ENCODE measurements at regions not wholly inside any gene's neighbourhood (a gene's known extent, or its start where the extent isn't known, plus 50 kb on each side); places are given as distances from the start of the nearest gene placed in this dataset.

DNA sequence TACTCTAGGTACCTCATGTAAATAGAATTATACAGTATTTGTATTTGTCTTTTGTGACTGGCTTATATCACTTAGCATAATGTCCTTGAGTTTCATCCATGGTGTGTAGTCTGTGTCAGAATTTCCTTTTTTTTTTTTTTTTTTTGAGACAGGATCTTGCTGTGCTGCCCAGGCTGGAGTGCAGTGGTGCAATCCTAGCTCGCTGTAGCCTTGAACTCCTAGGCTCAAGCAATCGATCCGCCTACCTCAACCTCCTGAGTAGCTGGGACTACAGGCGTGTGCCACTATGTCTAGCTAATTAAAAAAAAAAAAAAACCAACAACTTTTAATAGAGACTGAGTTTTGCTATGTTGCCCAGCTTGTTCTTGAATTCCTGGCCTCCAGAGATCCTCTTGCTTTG, 89.8 kb upstream of the PODXL start:
- TF ChIP-seq, protein P1, sequence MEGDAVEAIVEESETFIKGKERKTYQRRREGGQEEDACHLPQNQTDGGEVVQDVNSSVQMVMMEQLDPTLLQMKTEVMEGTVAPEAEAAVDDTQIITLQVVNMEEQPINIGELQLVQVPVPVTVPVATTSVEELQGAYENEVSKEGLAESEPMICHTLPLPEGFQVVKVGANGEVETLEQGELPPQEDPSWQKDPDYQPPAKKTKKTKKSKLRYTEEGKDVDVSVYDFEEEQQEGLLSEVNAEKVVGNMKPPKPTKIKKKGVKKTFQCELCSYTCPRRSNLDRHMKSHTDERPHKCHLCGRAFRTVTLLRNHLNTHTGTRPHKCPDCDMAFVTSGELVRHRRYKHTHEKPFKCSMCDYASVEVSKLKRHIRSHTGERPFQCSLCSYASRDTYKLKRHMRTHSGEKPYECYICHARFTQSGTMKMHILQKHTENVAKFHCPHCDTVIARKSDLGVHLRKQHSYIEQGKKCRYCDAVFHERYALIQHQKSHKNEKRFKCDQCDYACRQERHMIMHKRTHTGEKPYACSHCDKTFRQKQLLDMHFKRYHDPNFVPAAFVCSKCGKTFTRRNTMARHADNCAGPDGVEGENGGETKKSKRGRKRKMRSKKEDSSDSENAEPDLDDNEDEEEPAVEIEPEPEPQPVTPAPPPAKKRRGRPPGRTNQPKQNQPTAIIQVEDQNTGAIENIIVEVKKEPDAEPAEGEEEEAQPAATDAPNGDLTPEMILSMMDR (conservative IDR thresholded peaks at IDR 0.05): no peak
- TF ChIP-seq EZH2 (IDR thresholded peaks at IDR 0.05; ENCODE audit: low read depth): no peak
- intact Hi-C loops (cut with micrococcal nuclease; ENCODE audit: unreplicated experiment): no loop called here
- H3K4me1 ChIP-seq (replicated peaks; ENCODE audit: insufficient read depth): peaks cover 12% of the 10 kb centered on the region
- no peak overlapping the region for H2AFZ ChIP-seq
- no peaks in the 10 kb centered on the region for H3K36me3 ChIP-seq (ENCODE audit: low read depth)
- no peaks in the 10 kb centered on the region for H3K79me2 ChIP-seq (ENCODE audit: low read depth)
- H3K27me3 ChIP-seq (ENCODE audit: insufficient read depth, low read depth): no peaks in the 10 kb centered on the region
- no peaks in the 10 kb centered on the region for H3K9me3 ChIP-seq (ENCODE audit: insufficient read depth, low read depth)
- H3K9me2 ChIP-seq (ENCODE audit: insufficient read depth): no peaks in the 10 kb centered on the region
- no peak for DNase-seq
- no peaks in the 10 kb centered on the region for H4K20me1 ChIP-seq (ENCODE audit: insufficient read depth)
- POLR2A ChIA-PET (ENCODE audit: unreplicated experiment): no interaction called here
- BruUV-seq (replicated peaks): no TSS peak
- no peak overlapping the region for H3K4me2 ChIP-seq
- H3K27ac ChIP-seq: no peak overlapping the region
- CTCF ChIA-PET: interaction anchor here (0.6 kb wide), 1 partner anchor 12 kb away, joined by 5 read pairs; no protein-coding TSS in a partner anchor
- no peak overlapping the region for H3K4me3 ChIP-seq
- H3F3A ChIP-seq (ENCODE audit: insufficient read depth, low read depth): peaks cover 14% of the 10 kb centered on the region

DNA sequence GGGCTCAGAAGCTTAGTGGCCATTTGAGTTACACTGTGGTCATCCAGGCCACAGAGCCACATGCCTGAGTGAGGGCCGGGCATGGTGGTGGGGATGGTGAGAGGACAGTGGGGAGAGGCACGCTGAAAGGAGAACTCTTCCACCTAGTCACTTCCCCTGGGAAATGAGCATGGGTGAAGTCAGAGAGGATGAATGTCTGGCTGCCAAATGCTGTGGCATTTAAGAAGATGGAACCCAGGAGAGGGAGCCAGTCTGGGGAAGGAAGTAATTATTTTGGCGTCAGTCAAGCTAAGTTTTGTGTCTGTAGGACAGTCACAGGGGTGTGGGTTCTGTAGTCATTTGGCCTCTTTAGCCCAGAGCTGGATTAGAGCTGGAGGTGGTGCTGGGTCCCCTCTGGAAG, 86.0 kb upstream of the PODXL start:
- Histone ChIP-seq H3K9me3 (ENCODE audit: insufficient read depth, low read depth) (no peaks in the 10 kb centered on the region), H4K20me1 (ENCODE audit: insufficient read depth) (no peaks in the 10 kb centered on the region), H3K27ac (no peak overlapping the region), H3K36me3 (ENCODE audit: low read depth) (no peaks in the 10 kb centered on the region), H3K4me3 (no peak overlapping the region), H3F3A (ENCODE audit: insufficient read depth, low read depth) (peaks cover 21% of the 10 kb centered on the region), H2AFZ (no peak overlapping the region), H3K4me2 (no peak overlapping the region), H3K27me3 (ENCODE audit: insufficient read depth, low read depth) (no peaks in the 10 kb centered on the region), H3K4me1 (replicated peaks; ENCODE audit: insufficient read depth) (peaks cover 27% of the 10 kb centered on the region), H3K9me2 (ENCODE audit: insufficient read depth) (no peaks in the 10 kb centered on the region), H3K79me2 (ENCODE audit: low read depth) (no peaks in the 10 kb centered on the region)
- no TSS peak for BruUV-seq (replicated peaks)
- ChIA-PET POLR2A (ENCODE audit: unreplicated experiment) (no interaction called here), CTCF (no interaction called here)
- intact Hi-C loops (cut with micrococcal nuclease; ENCODE audit: unreplicated experiment): no loop called here
- DNase-seq: no peak
- TF ChIP-seq, protein P1 (conservative IDR thresholded peaks at IDR 0.05): no peak
- TF ChIP-seq EZH2 (IDR thresholded peaks at IDR 0.05; ENCODE audit: low read depth): no peak

DNA sequence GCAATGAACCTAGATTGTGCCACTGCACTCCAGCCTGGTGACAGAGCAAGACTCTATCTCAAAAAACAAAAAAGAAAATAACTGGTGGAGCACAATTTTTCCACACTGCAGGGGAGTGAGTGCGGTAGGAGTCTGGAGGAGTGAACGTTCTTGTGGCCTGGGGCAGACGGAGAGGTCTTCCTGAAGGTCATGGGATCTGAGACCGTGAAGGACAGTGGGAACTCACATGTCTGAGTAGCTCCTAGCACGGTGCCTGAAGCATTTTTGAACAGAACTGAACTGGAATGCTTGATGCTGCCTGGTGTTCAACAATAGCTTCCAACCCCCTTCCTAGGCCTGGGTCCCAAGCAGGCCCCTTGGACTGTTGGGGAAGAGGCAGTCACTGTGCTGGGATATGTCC, 84.3 kb upstream of the PODXL start:
- Histone ChIP-seq H3K27ac (no peak overlapping the region), H3K27me3 (ENCODE audit: insufficient read depth, low read depth) (no peaks in the 10 kb centered on the region), H3K79me2 (ENCODE audit: low read depth) (no peaks in the 10 kb centered on the region), H3K4me2 (no peak overlapping the region), H3K4me1 (replicated peaks; ENCODE audit: insufficient read depth) (peaks cover 27% of the 10 kb centered on the region), H4K20me1 (ENCODE audit: insufficient read depth) (no peaks in the 10 kb centered on the region), H2AFZ (no peak overlapping the region), H3K4me3 (no peak overlapping the region), H3K9me3 (ENCODE audit: insufficient read depth, low read depth) (no peaks in the 10 kb centered on the region), H3F3A (ENCODE audit: insufficient read depth, low read depth) (peaks cover 21% of the 10 kb centered on the region), H3K36me3 (ENCODE audit: low read depth) (no peaks in the 10 kb centered on the region), H3K9me2 (ENCODE audit: insufficient read depth) (no peaks in the 10 kb centered on the region)
- intact Hi-C loops (cut with micrococcal nuclease; ENCODE audit: unreplicated experiment): no loop called here
- DNase-seq: no peak
- BruUV-seq (replicated peaks): no TSS peak
- CTCF ChIA-PET: interaction anchor here (0.6 kb wide), 1 partner anchor 158 kb away, joined by 3 read pairs; no protein-coding TSS in a partner anchor
- POLR2A ChIA-PET (ENCODE audit: unreplicated experiment): no interaction called here
- TF ChIP-seq, protein P1 (conservative IDR thresholded peaks at IDR 0.05): no peak
- TF ChIP-seq EZH2 (IDR thresholded peaks at IDR 0.05; ENCODE audit: low read depth): no peak
